ENCODE measurements at regions not wholly inside any gene's neighbourhood (a gene's known extent, or its start where the extent isn't known, plus 50 kb on each side); places are given as distances from the start of the nearest gene placed in this dataset.

DNA sequence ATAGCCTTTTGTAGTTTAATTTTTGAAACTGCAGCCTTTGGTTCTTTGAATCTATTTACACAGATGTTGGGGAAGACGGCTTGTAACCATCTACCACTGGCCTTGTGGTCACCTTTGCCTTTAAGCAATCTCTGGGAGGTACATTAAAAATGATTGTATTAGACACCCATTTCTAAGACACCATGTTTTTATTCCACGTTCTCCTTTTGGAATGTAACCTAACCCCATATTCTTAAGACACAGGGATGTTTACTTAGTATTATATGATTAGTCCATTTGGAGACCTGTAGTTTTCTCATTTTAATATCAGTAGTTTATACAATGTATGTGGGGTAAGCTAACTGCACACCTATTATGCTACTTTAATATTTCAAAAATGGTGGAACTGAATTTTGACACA lies 175.1 kb upstream of the PLSCR5 start:
- CTCF ChIA-PET = no interaction called here
- TF ChIP-seq, protein P1, sequence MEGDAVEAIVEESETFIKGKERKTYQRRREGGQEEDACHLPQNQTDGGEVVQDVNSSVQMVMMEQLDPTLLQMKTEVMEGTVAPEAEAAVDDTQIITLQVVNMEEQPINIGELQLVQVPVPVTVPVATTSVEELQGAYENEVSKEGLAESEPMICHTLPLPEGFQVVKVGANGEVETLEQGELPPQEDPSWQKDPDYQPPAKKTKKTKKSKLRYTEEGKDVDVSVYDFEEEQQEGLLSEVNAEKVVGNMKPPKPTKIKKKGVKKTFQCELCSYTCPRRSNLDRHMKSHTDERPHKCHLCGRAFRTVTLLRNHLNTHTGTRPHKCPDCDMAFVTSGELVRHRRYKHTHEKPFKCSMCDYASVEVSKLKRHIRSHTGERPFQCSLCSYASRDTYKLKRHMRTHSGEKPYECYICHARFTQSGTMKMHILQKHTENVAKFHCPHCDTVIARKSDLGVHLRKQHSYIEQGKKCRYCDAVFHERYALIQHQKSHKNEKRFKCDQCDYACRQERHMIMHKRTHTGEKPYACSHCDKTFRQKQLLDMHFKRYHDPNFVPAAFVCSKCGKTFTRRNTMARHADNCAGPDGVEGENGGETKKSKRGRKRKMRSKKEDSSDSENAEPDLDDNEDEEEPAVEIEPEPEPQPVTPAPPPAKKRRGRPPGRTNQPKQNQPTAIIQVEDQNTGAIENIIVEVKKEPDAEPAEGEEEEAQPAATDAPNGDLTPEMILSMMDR (IDR thresholded peaks at IDR 0.05; ENCODE audit: insufficient read depth, low read depth, low read length) = no peak
- H3K36me3 ChIP-seq (ENCODE audit: control insufficient read depth, insufficient read depth, low read length) = no peaks in the 10 kb centered on the region
- no peak for DNase-seq (ENCODE audit: low read depth)
- no peaks in the 10 kb centered on the region for H3K27me3 ChIP-seq (ENCODE audit: control insufficient read depth, insufficient read depth, low read length)
- POLR2A ChIA-PET = no interaction called here
- H3K4me3 ChIP-seq (ENCODE audit: low read depth, low read length) = no peak overlapping the region

DNA sequence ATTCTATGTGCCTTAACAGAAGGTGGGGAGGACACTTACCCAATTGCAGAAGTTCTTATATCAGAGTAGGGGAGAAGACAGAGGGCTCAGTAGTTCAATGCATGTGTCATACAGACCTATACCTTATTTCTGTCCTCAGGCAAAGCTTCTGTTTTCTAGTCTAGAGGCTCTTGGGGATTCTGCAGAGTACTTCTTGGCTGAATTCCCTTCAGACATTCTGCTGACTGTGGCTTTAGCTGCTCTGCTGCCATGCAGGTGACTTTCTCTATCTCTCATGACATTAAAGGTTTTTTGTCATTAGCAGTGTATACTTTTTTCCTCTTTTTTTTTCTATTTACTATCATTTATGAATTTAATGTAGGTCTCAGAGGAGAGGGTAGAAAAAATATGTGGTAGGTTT lies 172.8 kb upstream of the PLSCR5 start:
- Histone ChIP-seq H3K36me3 (ENCODE audit: control insufficient read depth, insufficient read depth, low read length) (no peaks in the 10 kb centered on the region), H3K27me3 (ENCODE audit: control insufficient read depth, insufficient read depth, low read length) (no peaks in the 10 kb centered on the region), H3K4me3 (ENCODE audit: low read depth, low read length) (no peak overlapping the region)
- POLR2A ChIA-PET = no interaction called here
- DNase-seq (ENCODE audit: low read depth) = no peak
- CTCF ChIA-PET = interaction anchor here (0.9 kb wide), 1 partner anchor 413 kb away, joined by 4 read pairs; no protein-coding TSS in a partner anchor
- TF ChIP-seq, protein P1 (IDR thresholded peaks at IDR 0.05; ENCODE audit: insufficient read depth, low read depth, low read length) = no peak

DNA sequence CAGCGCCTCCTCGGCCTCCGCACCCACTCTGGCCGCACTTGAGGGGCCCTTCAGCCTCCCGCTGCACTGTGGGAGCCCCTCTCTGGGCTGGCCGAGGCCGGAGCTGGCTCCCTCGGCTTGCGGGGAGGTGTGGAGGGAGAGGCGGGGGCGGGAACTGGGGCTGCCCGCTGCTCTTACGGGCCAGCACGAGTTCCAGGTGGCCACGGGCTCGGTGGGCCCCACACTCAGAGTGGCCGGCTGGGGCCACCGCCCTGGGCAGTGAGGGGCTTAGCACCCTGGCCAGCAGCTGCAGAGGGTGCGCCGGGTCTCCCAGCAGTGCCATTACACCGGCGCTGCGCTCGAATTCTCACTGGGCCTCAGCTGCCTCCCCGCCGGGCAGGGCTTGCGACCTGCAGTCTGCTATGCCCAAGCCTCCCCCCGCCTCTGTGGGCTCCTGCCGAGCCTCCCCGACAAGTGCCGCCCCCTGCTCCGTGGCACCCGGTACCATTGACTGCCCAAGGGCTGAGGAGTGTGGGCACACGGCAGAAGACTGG lies 167.1 kb upstream of the PLSCR5 start:
- H3K27me3 ChIP-seq (ENCODE audit: control insufficient read depth, insufficient read depth, low read length) = no peaks in the 10 kb centered on the region
- no peak for DNase-seq (ENCODE audit: low read depth)
- H3K4me3 ChIP-seq (ENCODE audit: low read depth, low read length) = no peak overlapping the region
- TF ChIP-seq, protein P1 (IDR thresholded peaks at IDR 0.05; ENCODE audit: insufficient read depth, low read depth, low read length) = no peak
- CTCF ChIA-PET = no interaction called here
- H3K36me3 ChIP-seq (ENCODE audit: control insufficient read depth, insufficient read depth, low read length) = no peaks in the 10 kb centered on the region
- POLR2A ChIA-PET = no interaction called here

DNA sequence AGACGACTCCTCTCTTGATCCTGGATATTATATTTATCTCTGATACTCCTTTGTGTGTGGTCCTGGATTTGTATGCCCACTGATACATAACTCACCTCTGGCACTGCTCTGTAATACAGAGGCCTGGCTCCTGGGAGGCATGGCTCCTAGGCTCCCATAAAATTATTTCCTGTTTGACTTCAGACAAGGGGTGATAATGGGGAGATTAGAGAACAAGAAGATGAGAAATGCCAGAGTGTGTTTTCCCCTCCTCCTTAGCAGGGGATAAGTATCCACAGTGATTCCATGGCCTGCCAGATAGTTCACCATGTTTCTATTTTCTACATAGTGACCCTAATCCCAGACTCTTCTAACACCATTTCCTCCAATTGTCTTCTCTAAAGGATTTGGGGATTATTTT lies 165.7 kb upstream of the PLSCR5 start:
- CTCF ChIA-PET = interaction anchor here (0.6 kb wide), 1 partner anchor 378 kb away, joined by 3 read pairs; no protein-coding TSS in a partner anchor
- TF ChIP-seq, protein P1 (IDR thresholded peaks at IDR 0.05; ENCODE audit: insufficient read depth, low read depth, low read length) = no peak

DNA sequence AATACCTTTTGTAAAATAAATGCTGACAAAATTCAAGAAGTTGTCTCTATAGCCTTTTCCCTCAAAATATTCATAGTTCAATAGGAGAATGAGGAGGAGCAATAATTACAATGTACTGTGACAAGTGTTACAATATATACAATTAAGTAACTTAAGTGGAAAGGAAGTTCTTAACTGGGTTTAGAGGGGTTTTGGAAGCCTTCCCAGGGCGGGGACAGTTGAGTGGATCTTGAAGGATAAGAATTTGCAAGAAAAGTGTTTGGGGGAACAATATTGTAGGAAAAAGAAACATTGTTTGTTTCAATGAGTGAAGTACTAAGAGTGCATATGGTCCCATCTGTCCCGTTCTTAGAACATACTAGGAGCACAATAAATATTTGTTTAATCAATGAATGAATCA lies 165.2 kb upstream of the PLSCR5 start:
- H3K27me3 ChIP-seq (ENCODE audit: control insufficient read depth, insufficient read depth, low read length) = no peaks in the 10 kb centered on the region
- ChIA-PET CTCF (interaction anchor here (0.6 kb wide), 1 partner anchor 379 kb away, joined by 3 read pairs; no protein-coding TSS in a partner anchor), POLR2A (no interaction called here)
- TF ChIP-seq, protein P1 (IDR thresholded peaks at IDR 0.05; ENCODE audit: insufficient read depth, low read depth, low read length) = no peak
- no peaks in the 10 kb centered on the region for H3K36me3 ChIP-seq (ENCODE audit: control insufficient read depth, insufficient read depth, low read length)
- H3K4me3 ChIP-seq (ENCODE audit: low read depth, low read length) = no peak overlapping the region
- no peak for DNase-seq (ENCODE audit: low read depth)

More for the DNA sequence above, 165.7 kb upstream of the PLSCR5 start:
- POLR2A ChIA-PET = no interaction called here
- Histone ChIP-seq H3K36me3 (ENCODE audit: control insufficient read depth, insufficient read depth, low read length) (no peaks in the 10 kb centered on the region), H3K27me3 (ENCODE audit: control insufficient read depth, insufficient read depth, low read length) (no peaks in the 10 kb centered on the region), H3K4me3 (ENCODE audit: low read depth, low read length) (no peak overlapping the region)
- DNase-seq (ENCODE audit: low read depth) = no peak
